Keratinocyte (primary cell): ENCODE measurements at regions not wholly inside any gene's neighbourhood (a gene's known extent, or its start where the extent isn't known, plus 50 kb on each side); places are given as distances from the start of the nearest gene placed in this dataset.

ENCODE experiments used
- DNase-seq: peaks from one replicate; pipeline ENCODE4 v3.0.0-alpha.2; 2011; ENCODE audit warnings: low read depth, missing footprints, low spot score
- FAIRE-seq: peaks from 2 replicates; lab custom pipeline; 2011; peaks lifted over from hg19 to GRCh38; lab: Jason Lieb, UNC
- H2AFZ ChIP-seq: 2 replicates; pipeline ENCODE4 v1.6.0; 2012; ENCODE audit warnings: low read length, control low read depth, inconsistent platforms; ENCODE audit not compliant: control insufficient read depth
- H3K27ac ChIP-seq: 2 replicates; pipeline ENCODE4 v1.5.1; 2011; ENCODE audit warnings: low read length; ENCODE audit not compliant: control insufficient read depth, insufficient read depth
- H3K27me3 ChIP-seq: 3 replicates; pipeline ENCODE4 v1.6.0; 2011; ENCODE audit warnings: low read length; ENCODE audit not compliant: control insufficient read depth, insufficient read depth; ENCODE audit errors: extremely low read depth
- H3K36me3 ChIP-seq, 2 experiments: 2 replicates in 1 of 2; 3 replicates in 1 of 2; pipeline ENCODE4 v1.5.1; 2011; ENCODE audit warnings: low read length in 2 of 2, mild to moderate bottlenecking in 1 of 2; ENCODE audit not compliant: control insufficient read depth in 2 of 2, insufficient read depth in 2 of 2; ENCODE audit errors: extremely low read depth in 1 of 2
- H3K4me1 ChIP-seq: 3 replicates; pipeline ENCODE4 v1.5.1; 2011; ENCODE audit warnings: low read length; ENCODE audit not compliant: control insufficient read depth, insufficient read depth; ENCODE audit errors: extremely low read depth
- H3K4me2 ChIP-seq: 3 replicates; pipeline ENCODE4 v1.6.0; 2011; ENCODE audit warnings: low read depth, low read length; ENCODE audit not compliant: control insufficient read depth, insufficient read depth; ENCODE audit errors: extremely low read depth
- H3K4me3 ChIP-seq, 3 experiments: fragments of 200-600 bp in 1 of 3; sonication (generic) in 1 of 3; 2 replicates in 2 of 3; 3 replicates in 1 of 3; pipeline ENCODE4 v1.5.1; 2011 to 2016; ENCODE audit warnings: low read length in 3 of 3, mild to moderate bottlenecking in 3 of 3, control low read depth in 2 of 3, inconsistent platforms in 1 of 3, low read depth in 1 of 3, mixed read lengths in 1 of 3, mixed run types in 1 of 3, moderate library complexity in 1 of 3; ENCODE audit not compliant: control insufficient read depth in 2 of 3, insufficient read depth in 2 of 3; ENCODE audit errors: extremely low read depth in 1 of 3
- H3K79me2 ChIP-seq: 2 replicates; pipeline ENCODE4 v1.6.0; 2012; ENCODE audit warnings: low read length; ENCODE audit not compliant: control insufficient read depth, insufficient read depth
- H3K9ac ChIP-seq: 3 replicates; pipeline ENCODE4 v1.6.0; 2011; ENCODE audit warnings: low read length; ENCODE audit not compliant: control insufficient read depth, insufficient read depth; ENCODE audit errors: extremely low read depth
- H3K9me1 ChIP-seq: 3 replicates; pipeline ENCODE4 v1.6.0; 2011; ENCODE audit warnings: low read length; ENCODE audit not compliant: control insufficient read depth, insufficient read depth; ENCODE audit errors: extremely low read depth
- H3K9me3 ChIP-seq: 2 replicates; pipeline ENCODE4 v1.5.1; 2012; ENCODE audit warnings: low read depth, low read length; ENCODE audit not compliant: control insufficient read depth
- H4K20me1 ChIP-seq: 3 replicates; pipeline ENCODE4 v1.6.0; 2011; ENCODE audit warnings: low read length; ENCODE audit not compliant: control insufficient read depth, insufficient read depth; ENCODE audit errors: extremely low read depth
- CTCF ChIP-seq, 3 experiments: IDR thresholded peaks in 1 of 3; conservative IDR thresholded peaks in 1 of 3; optimal IDR thresholded peaks in 1 of 3; 2 replicates in 2 of 3; 3 replicates in 1 of 3; pipeline versions ENCODE3 to v1.5.1; 2011; ENCODE audit warnings: low read length in 3 of 3, mild to moderate bottlenecking in 3 of 3, moderate library complexity in 2 of 3, control low read depth in 1 of 3, inconsistent platforms in 1 of 3; ENCODE audit not compliant: insufficient read depth in 2 of 3; ENCODE audit errors: extremely low read depth in 1 of 3
- EZH2 ChIP-seq: IDR thresholded peaks from one replicate; pipeline ENCODE4 v1.6.1; 2012; ENCODE audit warnings: inconsistent platforms, mild to moderate bottlenecking, low read length, moderate library complexity
- dilution Hi-C: fragments of 300-500 bp; cut with MboI; formaldehyde crosslinking; loops from one replicate; pipeline ENCODE4 v1.7.0; 2020; ENCODE audit warnings: low sequenced_read_pairs; ENCODE audit not compliant: extremely low pct_ligation_motif_present

DNA sequence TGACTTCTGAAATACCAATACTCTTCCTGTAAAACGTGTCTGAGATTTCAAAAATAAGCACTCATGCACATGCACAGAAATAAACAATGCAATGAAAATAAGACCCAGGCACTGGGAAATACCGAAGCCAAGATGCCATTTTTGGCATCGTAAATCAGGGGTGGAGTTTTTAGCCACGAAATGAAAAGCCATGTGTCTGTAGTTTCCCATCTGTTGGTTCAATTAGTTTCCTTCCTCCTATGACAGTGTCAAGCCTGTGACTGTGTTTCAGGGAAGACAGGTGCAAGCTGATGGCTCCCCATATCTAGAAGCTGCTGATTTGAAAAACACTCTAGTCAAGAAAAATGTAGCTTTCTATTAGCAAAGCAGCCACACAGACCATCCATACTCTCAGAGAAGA lies 480.4 kb upstream of the CAMK1G start:
- H4K20me1 ChIP-seq, result no peaks in the 10 kb centered on the region
- no peak overlapping the region for H2AFZ ChIP-seq
- H3K4me1 ChIP-seq, result no peaks in the 10 kb centered on the region
- no peaks in the 10 kb centered on the region for H3K9me1 ChIP-seq
- dilution Hi-C loops, result no loop called here
- no peak overlapping the region for H3K4me3 ChIP-seq
- no peak overlapping the region for H3K27ac ChIP-seq
- no peaks in the 10 kb centered on the region for H3K79me2 ChIP-seq
- no peaks in the 10 kb centered on the region for H3K9me3 ChIP-seq
- no peak for TF ChIP-seq EZH2
- TF ChIP-seq CTCF (optimal IDR thresholded peaks at IDR 0.05 in 1 of 3, IDR thresholded peaks at IDR 0.05 in 1 of 3, conservative IDR thresholded peaks at IDR 0.05 in 1 of 3; ENCODE audit: extremely low read depth in 1 of 3, insufficient read depth in 2 of 3, low read length in 3 of 3), result no peak
- no peaks in the 10 kb centered on the region for H3K36me3 ChIP-seq
- no peak overlapping the region for H3K9ac ChIP-seq
- DNase-seq (no peak), FAIRE-seq (no peak)
- H3K27me3 ChIP-seq, result peaks cover 3% of the 10 kb centered on the region
- H3K4me2 ChIP-seq, result no peak overlapping the region

DNA sequence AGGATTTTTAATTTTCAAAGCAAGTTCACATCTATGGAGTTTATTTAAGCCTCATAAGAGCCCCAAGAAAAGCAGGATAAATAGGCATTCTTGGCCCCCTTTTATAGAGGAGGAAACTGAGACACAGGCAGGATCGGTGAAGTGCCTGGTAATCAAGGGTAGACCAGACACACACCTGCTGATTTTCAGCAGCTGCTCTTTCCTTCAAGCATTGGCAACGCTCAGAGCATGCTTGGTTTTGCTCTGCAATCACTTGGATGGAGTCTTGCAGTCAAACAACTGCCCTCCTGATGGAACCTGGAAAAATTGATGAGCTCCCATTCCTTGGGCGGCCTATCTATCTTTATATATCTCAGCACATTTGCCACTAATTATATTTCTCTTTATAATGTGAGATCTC lies 478.9 kb upstream of the CAMK1G start:
- dilution Hi-C loops, result no loop called here
- Histone ChIP-seq H3K36me3 (no peaks in the 10 kb centered on the region), H3K27me3 (peaks cover 3% of the 10 kb centered on the region), H3K9ac (no peak overlapping the region), H3K9me1 (no peaks in the 10 kb centered on the region), H3K4me3 (no peak overlapping the region), H3K9me3 (no peaks in the 10 kb centered on the region), H3K27ac (no peak overlapping the region), H3K4me1 (no peaks in the 10 kb centered on the region), H2AFZ (no peak overlapping the region), H4K20me1 (no peaks in the 10 kb centered on the region), H3K4me2 (no peak overlapping the region), H3K79me2 (no peaks in the 10 kb centered on the region)
- TF ChIP-seq CTCF (optimal IDR thresholded peaks at IDR 0.05 in 1 of 3, IDR thresholded peaks at IDR 0.05 in 1 of 3, conservative IDR thresholded peaks at IDR 0.05 in 1 of 3; ENCODE audit: extremely low read depth in 1 of 3, insufficient read depth in 2 of 3, low read length in 3 of 3) (no peak), EZH2 (no peak)
- DNase-seq (no peak), FAIRE-seq (no peak)
